CD4-positive, alpha-beta T cell treated with Interleukin-6 at 100 ng/mL for 8 hours (primary cell): ENCODE measurements at regions not wholly inside any gene's neighbourhood (a gene's known extent, or its start where the extent isn't known, plus 50 kb on each side); places are given as distances from the start of the nearest gene placed in this dataset.
"Not testable (repeated sequence)": the region's sequence is repeated elsewhere in the genome, so short reads cannot be mapped to it uniquely, and the experiment has no call there.

ENCODE experiments used
- DNase-seq: peaks from one replicate; pipeline ENCODE4 v3.0.0-alpha.2; 2020; ENCODE audit warnings: mixed read lengths, low spot score

DNA sequence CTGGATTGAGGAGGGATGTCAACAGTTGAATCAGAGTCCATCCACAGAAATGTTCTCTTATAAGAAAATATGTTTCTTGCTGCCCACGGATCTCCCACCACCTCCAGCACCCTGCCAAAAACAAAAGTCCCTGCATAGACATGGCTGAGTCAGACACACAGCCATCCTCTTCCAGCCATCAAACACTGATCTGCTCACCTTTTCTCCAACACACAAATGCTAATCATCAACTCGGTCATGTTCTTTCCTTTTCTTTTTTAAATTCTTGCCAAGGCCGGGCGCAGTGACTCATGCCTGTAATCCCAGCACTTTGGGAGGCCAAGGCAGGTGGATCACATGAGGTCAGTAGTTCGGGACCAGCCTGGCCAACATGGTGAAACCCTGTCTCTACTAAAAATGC lies 110.7 kb upstream of the IL12A start:
- no peak for DNase-seq

- DNase-seq, result no peak
Observed at GRCh38 chr3:159879146-159879545, 109.5 kb upstream of the IL12A start.

DNA sequence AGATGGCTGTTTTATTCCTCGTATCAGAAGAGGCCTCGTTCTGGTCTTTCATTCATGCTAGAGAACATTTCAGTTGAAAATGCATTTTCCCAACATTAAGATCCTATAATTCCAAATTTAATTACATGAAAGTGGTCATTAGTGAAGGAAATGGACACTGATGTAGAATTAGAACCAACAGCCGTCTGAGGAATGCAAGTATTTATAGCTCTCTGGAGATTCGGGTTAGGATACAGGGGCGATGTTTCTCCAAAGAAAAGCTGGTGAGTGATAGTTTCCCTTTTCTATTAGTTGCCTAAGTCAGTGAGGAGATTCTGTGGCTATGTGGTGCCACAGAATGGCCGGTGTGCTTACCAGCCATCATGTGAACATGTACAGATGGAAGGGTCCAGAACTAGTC lies 109.0 kb upstream of the IL12A start:
- no peak for DNase-seq

- no peak for DNase-seq
Observed at GRCh38 chr3:159881208-159881607, 107.4 kb upstream of the IL12A start.

GRCh38 chr3:159881828-159882309 lies 106.8 kb upstream of the IL12A start:
- DNase-seq, result no peak

DNA sequence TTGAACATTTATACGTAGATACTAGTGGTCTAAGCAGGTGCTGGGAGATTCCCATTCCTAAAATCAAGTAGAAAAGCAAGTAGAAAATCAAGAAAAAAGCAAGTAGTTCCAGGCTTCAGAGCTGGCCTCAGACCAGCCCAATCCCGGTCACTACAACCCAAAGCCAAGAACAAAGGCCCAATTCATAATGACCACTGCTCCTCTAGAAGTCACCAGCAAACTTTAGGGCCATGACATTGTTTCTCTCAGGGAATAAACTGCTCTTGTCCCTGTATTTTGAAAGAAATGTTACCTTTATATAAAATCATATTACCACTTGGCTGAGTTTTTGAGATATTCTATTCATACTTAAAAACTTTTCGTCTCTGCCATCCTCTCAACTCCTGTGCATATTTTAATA lies 106.3 kb upstream of the IL12A start:
- no peak for DNase-seq

DNA sequence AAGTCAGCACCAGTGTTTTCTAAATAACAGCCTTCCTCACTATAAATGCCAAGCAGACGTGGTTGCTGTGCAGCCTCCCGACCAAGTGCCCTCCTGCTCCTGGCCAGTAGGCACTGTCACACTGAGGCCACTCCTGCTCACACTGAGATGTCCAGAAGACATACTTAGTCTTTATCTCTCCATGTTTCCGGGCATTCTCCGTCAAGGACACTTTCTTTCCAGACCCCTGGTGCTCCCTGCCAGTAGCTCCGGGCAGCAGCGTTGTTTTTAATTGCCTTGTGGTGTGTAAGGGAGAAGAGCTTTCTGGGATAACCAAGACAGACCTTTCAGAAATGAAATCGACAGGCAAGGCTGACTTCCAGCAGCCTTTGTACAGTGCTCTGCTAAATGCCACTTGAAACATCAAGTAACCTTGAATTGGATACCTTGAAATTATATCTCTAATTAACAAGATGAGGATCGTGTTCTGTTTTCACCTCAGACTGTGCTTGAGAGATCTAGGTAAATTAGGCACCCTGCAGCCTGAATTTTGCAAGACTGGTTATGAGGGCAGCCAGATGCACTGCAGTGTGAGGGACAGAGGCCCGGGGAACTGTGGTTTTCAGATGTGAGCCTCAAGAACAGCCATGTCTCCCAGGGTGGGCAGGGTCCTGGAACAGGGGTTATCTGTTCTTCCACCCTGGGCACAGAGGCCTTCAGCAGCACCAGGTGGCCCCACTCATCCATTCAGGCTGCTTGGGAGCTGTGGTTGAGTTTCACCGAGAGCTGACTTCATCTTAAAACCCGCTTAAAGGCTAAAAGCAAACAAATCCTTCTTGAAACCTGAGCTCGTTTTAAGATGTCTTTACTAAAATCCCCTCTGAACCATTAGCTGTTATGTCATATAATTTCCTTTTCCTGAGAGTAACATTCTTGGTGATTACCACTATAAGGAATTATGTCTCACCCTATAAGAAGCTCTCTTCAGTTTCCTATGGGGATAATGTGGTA lies 105.5 kb upstream of the IL12A start:
- DNase-seq, result no peak

DNA sequence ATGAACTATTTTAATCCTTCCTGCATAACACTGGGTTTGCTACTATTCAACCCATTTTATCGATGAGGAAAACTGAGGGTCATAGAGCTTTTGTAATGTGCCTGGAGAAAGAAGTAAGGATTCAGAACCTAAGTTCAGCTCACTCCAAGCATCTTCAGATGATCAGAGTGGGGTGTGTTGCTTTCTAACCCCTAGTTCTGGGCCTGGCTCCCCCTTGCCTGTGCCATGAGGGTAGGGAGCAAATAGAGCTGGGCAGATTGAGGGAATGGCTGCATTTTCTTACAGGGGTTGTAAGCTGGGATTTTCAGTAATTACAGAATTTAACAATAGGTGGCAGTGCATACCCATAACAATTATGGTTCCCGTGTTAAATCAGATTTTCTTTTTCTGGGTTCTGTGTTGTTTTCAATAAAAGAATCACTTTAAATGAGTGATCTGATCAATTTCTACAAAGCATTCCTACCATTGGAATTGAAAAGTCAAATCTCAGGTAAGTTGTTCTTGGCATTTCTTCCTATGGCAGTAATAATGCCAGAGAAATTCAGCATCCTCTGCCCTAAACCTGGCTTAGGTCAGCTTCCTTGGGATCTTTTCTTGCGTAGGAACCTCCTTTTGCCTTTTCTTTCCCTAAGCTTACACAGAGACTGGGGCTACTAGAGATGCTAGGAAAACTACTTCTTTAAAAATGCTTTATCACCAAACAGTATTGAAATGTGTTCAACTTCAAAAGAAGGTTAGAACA lies 103.8 kb upstream of the IL12A start:
- no peak for DNase-seq

- DNase-seq, result no peak
Observed at GRCh38 chr3:159886050-159886449, 102.6 kb upstream of the IL12A start.

GRCh38 chr3:159886530-159886929 lies 102.1 kb upstream of the IL12A start:
- DNase-seq, result not testable (repeated sequence)

DNA sequence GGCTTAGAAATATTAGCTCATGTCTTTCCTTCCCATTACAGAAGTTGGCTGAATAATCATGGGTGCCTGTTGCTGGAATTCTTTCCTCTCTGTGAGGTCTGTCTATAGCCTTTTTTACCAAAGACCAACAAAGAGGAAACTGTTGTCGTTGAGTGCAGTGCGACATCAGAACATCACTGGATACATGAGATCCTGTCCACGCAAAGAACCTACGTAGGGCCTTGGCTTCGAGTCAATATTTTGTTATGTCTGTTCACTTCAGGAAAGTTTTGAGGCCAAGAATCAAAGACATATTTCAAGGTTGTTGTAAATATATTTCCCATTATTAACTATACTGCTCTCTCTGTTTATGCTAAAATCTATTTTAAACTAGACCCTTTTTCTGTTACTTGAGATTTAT lies 101.5 kb upstream of the IL12A start:
- DNase-seq, result no peak

DNA sequence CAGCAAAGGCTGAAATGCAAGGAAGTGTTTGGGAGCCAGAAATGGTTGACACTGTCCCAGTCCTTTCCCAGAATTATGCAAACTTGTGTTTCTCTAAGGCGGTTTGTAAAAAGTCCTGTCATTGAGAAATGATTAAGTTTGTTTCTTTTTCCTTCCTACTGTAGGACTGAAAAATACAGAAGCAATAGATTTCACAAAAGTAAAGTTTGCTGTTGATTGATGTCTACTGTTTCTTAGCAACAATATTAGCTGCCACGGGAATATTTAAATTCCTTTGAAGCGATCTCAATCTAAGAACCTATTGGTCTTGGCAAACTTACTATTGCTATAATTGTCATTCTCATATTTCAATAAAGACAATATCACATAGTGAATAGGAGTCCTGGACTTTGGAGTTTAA lies 100.7 kb upstream of the IL12A start:
- no peak for DNase-seq

DNA sequence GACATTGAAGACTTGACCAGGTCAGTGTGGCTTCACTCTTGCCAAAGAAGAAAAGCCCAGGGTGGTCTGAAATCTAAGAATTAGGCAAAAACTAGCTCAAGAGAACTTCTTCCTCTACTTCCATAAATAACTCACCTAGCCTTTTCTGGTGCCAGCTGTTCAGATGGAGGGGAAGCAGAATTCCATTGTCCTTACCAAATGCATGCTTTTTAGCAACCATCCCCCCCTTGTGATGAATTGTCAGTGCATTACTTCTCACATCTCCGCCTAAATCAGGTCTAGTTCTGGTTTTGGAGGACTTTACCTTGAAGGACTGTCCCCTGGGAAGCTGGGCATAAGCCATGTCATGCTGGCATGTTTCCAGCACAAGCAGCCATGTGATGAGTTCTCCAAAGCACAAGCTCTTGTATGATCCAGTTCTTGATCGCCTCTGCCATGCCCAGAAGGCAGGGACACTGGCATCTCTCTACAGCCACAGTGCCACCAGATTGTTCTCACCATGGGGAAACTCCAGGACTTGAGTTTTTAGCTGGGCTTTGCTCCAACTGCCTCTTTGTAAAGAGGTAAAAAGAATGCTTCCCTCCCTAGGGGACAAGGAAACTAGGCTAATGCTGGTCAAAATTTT lies 96.4 kb upstream of the IL12A start:
- DNase-seq, result no peak

- DNase-seq, result no peak
Observed at GRCh38 chr3:159892801-159893200, 95.8 kb upstream of the IL12A start.

DNA sequence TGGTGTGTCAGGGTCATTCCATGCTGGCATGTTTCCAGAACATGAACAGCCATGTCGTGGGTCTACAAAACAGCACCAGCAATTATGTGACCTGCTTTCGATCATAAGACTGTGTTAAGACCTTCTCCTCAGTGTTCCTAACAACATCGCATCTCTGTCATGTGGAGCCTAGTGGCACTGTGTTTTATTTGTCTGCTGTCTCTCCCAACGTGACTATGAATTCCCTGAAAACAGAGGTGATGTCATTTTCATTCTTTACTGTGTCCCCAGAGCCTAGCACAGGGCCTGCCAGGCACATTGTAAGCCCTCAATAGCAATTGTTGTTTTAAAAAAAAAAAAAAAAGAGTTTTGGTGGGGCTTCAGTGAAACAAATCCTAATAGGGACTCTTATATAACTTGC lies 94.2 kb upstream of the IL12A start:
- no peak for DNase-seq

DNA sequence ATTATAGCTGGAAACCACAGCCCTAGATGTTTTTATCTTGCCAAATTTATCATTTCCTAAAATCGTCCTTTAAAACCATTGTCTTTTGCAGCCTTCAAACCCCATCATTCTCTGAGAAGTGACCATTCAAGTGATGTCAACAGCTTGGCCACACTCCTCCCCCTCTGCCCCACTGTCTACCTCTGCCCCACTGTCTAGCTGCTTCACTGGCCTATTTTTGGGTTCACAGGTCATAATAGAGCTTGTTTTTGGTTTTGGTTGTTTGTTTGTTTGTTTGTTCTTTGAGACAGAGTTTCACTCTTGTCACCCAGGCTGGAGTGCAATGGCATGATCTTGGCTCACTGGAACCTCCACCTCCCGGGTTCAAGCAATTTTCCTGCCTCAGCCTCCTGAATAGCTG lies 93.2 kb upstream of the IL12A start:
- DNase-seq, result no peak

- no peak for DNase-seq
Observed at GRCh38 chr3:159896543-159896942, 92.1 kb upstream of the IL12A start.

- DNase-seq, result no peak
Observed at GRCh38 chr3:159897331-159898075, 91.1 kb upstream of the IL12A start.

GRCh38 chr3:159898147-159898546 lies 90.5 kb upstream of the IL12A start:
- DNase-seq, result no peak

DNA sequence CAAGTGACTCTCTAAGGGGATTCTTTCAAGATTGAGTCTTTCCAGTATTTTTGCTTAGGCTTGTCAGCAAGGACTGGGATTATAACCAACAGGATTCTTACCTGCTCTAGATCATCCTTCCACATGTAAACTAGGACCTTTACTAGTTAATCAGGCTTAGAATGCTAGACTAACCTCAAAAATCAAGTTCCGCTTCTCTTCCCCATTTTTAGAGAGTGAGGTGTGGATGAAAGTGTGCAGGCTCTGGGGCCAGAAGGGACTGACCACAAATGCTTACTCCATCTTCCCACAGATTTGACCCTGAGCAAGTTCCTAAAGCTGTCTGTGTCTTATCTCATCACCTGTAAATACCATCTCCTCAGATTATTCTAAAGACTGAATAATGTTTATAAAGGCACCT lies 89.5 kb upstream of the IL12A start:
- DNase-seq, result no peak

DNA sequence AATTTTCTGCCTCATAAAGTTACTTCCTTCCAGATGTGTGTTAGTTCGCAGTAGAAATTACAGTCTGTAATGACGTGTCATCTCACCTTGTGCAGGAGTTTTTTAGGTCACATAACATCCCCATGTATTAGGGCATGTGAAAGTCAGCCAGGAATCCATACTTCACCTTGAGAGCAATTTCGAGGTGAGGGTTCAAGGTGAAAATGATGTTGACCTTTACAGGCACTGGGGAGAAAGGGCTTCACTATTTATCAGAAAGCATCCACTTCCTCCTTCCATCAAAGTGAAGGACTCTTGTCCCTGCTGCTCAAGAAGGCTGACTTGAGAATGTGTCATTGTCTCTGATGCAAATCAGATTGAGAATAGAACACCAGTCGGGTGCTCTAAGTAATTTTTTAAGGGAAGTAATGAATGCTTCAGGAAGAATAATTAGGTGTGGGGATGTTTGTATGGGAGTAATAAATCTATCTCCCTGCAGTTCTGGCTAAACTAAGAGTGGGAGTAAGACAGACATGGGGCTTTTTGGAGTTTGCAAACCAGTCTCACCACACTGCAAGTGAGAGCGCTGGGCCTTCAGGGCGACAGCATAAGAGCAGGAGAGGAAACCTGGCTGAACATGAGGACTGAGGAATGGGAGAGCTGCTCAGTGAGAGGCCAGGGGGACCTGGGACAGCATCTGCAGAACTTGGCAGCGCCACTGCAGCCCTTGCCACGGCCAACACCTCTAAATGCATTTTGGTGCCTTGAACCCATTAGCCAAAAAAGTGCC lies 85.9 kb upstream of the IL12A start:
- no peak for DNase-seq
